HG02610 (cell line): ENCODE measurements at regions not wholly inside any gene's neighbourhood (a gene's known extent, or its start where the extent isn't known, plus 50 kb on each side); places are given as distances from the start of the nearest gene placed in this dataset.
"Not testable (repeated sequence)": the region's sequence is repeated elsewhere in the genome, so short reads cannot be mapped to it uniquely, and the experiment has no call there.

ENCODE experiments used
- ATAC-seq: cut with Tn5 transposase; IDR thresholded peaks from one replicate; pipeline ENCODE4 v1.9.1; 2021; ENCODE audit warnings: mild to moderate bottlenecking, moderate library complexity; ENCODE audit not compliant: unreplicated experiment

GRCh38 chr1:208462761-208463160 lies 218.6 kb upstream of the PLXNA2 start:
- no peak for ATAC-seq

GRCh38 chr1:208465266-208465665 lies 221.1 kb upstream of the PLXNA2 start:
- no peak for ATAC-seq

- no peak for ATAC-seq
Observed at GRCh38 chr1:208465786-208466590, 221.8 kb upstream of the PLXNA2 start.

- ATAC-seq: no peak
Observed at GRCh38 chr1:208467151-208467780, 223.1 kb upstream of the PLXNA2 start.

- no peak for ATAC-seq
Observed at GRCh38 chr1:208475449-208475848, 231.3 kb upstream of the PLXNA2 start.

- no peak for ATAC-seq
Observed at GRCh38 chr1:208475951-208476845, 232.0 kb upstream of the PLXNA2 start.

- no peak for ATAC-seq
Observed at GRCh38 chr1:208476846-208477170, 232.6 kb upstream of the PLXNA2 start.

GRCh38 chr1:208479435-208479834 lies 235.3 kb upstream of the PLXNA2 start:
- ATAC-seq: no peak

GRCh38 chr1:208485512-208485911 lies 241.3 kb upstream of the PLXNA2 start:
- ATAC-seq: no peak

GRCh38 chr1:208486677-208487076 lies 242.5 kb upstream of the PLXNA2 start:
- ATAC-seq: no peak

- not testable (repeated sequence) for ATAC-seq
Observed at GRCh38 chr1:208488432-208488831, 244.2 kb upstream of the PLXNA2 start.

GRCh38 chr1:208496467-208497371 lies 252.5 kb upstream of the PLXNA2 start:
- no peak for ATAC-seq

- ATAC-seq: no peak
Observed at GRCh38 chr1:208497866-208498541, 253.8 kb upstream of the PLXNA2 start.

GRCh38 chr1:208499026-208499425 lies 254.8 kb upstream of the PLXNA2 start:
- no peak for ATAC-seq

GRCh38 chr1:208499601-208500000 lies 255.4 kb upstream of the PLXNA2 start:
- ATAC-seq: no peak

- ATAC-seq: no peak
Observed at GRCh38 chr1:208500375-208500774, 256.2 kb upstream of the PLXNA2 start.

- ATAC-seq: no peak
Observed at GRCh38 chr1:208501542-208501941, 257.4 kb upstream of the PLXNA2 start.

- no peak for ATAC-seq
Observed at GRCh38 chr1:208503787-208504186, 259.6 kb upstream of the PLXNA2 start.

- no peak for ATAC-seq
Observed at GRCh38 chr1:208506812-208507211, 262.6 kb upstream of the PLXNA2 start.

- no peak for ATAC-seq
Observed at GRCh38 chr1:208509072-208509471, 264.9 kb upstream of the PLXNA2 start.
